ENCODE measurements at regions not wholly inside any gene's neighbourhood (a gene's known extent, or its start where the extent isn't known, plus 50 kb on each side); places are given as distances from the start of the nearest gene placed in this dataset.

DNA sequence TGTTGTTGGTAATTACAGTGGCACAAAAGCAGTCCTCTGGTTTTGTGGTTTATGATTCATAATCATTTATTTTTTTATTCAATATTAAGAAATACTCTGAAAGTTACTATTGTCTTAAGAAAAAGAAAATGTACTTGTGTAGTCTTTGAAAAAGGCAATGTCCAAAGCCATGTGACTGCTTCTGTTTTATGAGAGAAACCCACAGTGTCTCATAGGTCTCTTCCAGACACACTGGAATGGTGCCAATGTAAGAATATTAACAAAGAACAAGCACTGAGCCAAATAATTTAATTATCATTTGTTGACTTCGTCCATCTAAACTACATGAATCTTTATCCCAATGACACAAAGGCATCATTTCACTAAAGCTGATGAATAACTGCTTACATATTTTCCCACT is 62.5 kb downstream of the RPRM start:
- TF ChIP-seq CTCF (IDR thresholded peaks at IDR 0.05) (no peak), POLR2A (IDR thresholded peaks at IDR 0.05) (no peak)
